ENCODE measurements at regions not wholly inside any gene's neighbourhood (a gene's known extent, or its start where the extent isn't known, plus 50 kb on each side); places are given as distances from the start of the nearest gene placed in this dataset.

GRCh38 chr3:70571696-70572095 is 259.3 kb upstream of the MDFIC2 start:
- Histone ChIP-seq H3K9me3 (no peaks in the 10 kb centered on the region), H3K4me1 (no peaks in the 10 kb centered on the region), H3K36me3 (no peaks in the 10 kb centered on the region), H3K4me3 (ENCODE audit: low read depth, low read length) (no peak overlapping the region), H3K27me3 (peaks cover 4% of the 10 kb centered on the region; the same call in 1 of the 2 replicates)
- DNase-seq, result no peak
- TF ChIP-seq CTCF (IDR thresholded peaks at IDR 0.05; ENCODE audit: low read depth, low read length), result no peak

- Histone ChIP-seq H3K4me1 (no peaks in the 10 kb centered on the region), H3K9me3 (no peaks in the 10 kb centered on the region), H3K4me3 (ENCODE audit: low read depth, low read length) (no peak overlapping the region), H3K36me3 (no peaks in the 10 kb centered on the region), H3K27me3 (peaks cover 4% of the 10 kb centered on the region; the same call in 1 of the 2 replicates)
- DNase-seq, result no peak
- TF ChIP-seq CTCF (IDR thresholded peaks at IDR 0.05; ENCODE audit: low read depth, low read length), result no peak
These were observed 258.1 kb upstream of the MDFIC2 start for GRCh38 chr3:70570584-70570983.

GRCh38 chr3:70568626-70569025 is 256.2 kb upstream of the MDFIC2 start:
- Histone ChIP-seq H3K9me3 (no peaks in the 10 kb centered on the region), H3K36me3 (no peaks in the 10 kb centered on the region), H3K27me3 (no peaks in the 10 kb centered on the region), H3K4me1 (no peaks in the 10 kb centered on the region), H3K4me3 (ENCODE audit: low read depth, low read length) (no peak overlapping the region)
- TF ChIP-seq CTCF (IDR thresholded peaks at IDR 0.05; ENCODE audit: low read depth, low read length), result no peak
- no peak for DNase-seq

- no peaks in the 10 kb centered on the region for H3K27me3 ChIP-seq
- H3K9me3 ChIP-seq, result no peaks in the 10 kb centered on the region
- TF ChIP-seq CTCF (IDR thresholded peaks at IDR 0.05; ENCODE audit: low read depth, low read length), result no peak
- H3K36me3 ChIP-seq, result no peaks in the 10 kb centered on the region
- no peaks in the 10 kb centered on the region for H3K4me1 ChIP-seq
- DNase-seq, result no peak
- H3K4me3 ChIP-seq (ENCODE audit: low read depth, low read length), result no peak overlapping the region
These were observed 253.4 kb upstream of the MDFIC2 start for GRCh38 chr3:70565861-70566260.

- H3K4me1 ChIP-seq, result no peaks in the 10 kb centered on the region
- no peaks in the 10 kb centered on the region for H3K9me3 ChIP-seq
- no peak for TF ChIP-seq CTCF (IDR thresholded peaks at IDR 0.05; ENCODE audit: low read depth, low read length)
- no peak overlapping the region for H3K4me3 ChIP-seq (ENCODE audit: low read depth, low read length)
- no peaks in the 10 kb centered on the region for H3K36me3 ChIP-seq
- no peak for DNase-seq
- H3K27me3 ChIP-seq, result no peaks in the 10 kb centered on the region
These were observed 252.1 kb upstream of the MDFIC2 start for GRCh38 chr3:70564552-70564951.

GRCh38 chr3:70561796-70562195 is 249.4 kb upstream of the MDFIC2 start:
- H3K4me3 ChIP-seq (ENCODE audit: low read depth, low read length), result no peak overlapping the region
- no peaks in the 10 kb centered on the region for H3K27me3 ChIP-seq
- TF ChIP-seq CTCF (IDR thresholded peaks at IDR 0.05; ENCODE audit: low read depth, low read length), result no peak
- no peak for DNase-seq
- no peaks in the 10 kb centered on the region for H3K4me1 ChIP-seq
- H3K9me3 ChIP-seq, result no peaks in the 10 kb centered on the region
- H3K36me3 ChIP-seq, result no peaks in the 10 kb centered on the region

All from BE2C (cell line).